ENCODE measurements at regions not wholly inside any gene's neighbourhood (a gene's known extent, or its start where the extent isn't known, plus 50 kb on each side); places are given as distances from the start of the nearest gene placed in this dataset.

GRCh38 chr10:50999163-50999562 lies 75.1 kb upstream of the PRKG1 start:
- H3K4me3 ChIP-seq (ENCODE audit: low read depth, low read length), result no peak overlapping the region
- TF ChIP-seq, protein P1, sequence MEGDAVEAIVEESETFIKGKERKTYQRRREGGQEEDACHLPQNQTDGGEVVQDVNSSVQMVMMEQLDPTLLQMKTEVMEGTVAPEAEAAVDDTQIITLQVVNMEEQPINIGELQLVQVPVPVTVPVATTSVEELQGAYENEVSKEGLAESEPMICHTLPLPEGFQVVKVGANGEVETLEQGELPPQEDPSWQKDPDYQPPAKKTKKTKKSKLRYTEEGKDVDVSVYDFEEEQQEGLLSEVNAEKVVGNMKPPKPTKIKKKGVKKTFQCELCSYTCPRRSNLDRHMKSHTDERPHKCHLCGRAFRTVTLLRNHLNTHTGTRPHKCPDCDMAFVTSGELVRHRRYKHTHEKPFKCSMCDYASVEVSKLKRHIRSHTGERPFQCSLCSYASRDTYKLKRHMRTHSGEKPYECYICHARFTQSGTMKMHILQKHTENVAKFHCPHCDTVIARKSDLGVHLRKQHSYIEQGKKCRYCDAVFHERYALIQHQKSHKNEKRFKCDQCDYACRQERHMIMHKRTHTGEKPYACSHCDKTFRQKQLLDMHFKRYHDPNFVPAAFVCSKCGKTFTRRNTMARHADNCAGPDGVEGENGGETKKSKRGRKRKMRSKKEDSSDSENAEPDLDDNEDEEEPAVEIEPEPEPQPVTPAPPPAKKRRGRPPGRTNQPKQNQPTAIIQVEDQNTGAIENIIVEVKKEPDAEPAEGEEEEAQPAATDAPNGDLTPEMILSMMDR (IDR thresholded peaks at IDR 0.05; ENCODE audit: low read depth, low read length), result no peak

GRCh38 chr10:51000164-51000563 lies 74.1 kb upstream of the PRKG1 start:
- TF ChIP-seq, protein P1 (IDR thresholded peaks at IDR 0.05; ENCODE audit: low read depth, low read length), result no peak
- no peak overlapping the region; the same call in 1 of the 2 replicates for H3K4me3 ChIP-seq (ENCODE audit: low read depth, low read length)

GRCh38 chr10:51000976-51001375 lies 73.3 kb upstream of the PRKG1 start:
- H3K4me3 ChIP-seq (ENCODE audit: low read depth, low read length), result peak overlapping the region; percentile 3; the same call in 1 of the 2 replicates
- TF ChIP-seq, protein P1 (IDR thresholded peaks at IDR 0.05; ENCODE audit: low read depth, low read length), result no peak

DNA sequence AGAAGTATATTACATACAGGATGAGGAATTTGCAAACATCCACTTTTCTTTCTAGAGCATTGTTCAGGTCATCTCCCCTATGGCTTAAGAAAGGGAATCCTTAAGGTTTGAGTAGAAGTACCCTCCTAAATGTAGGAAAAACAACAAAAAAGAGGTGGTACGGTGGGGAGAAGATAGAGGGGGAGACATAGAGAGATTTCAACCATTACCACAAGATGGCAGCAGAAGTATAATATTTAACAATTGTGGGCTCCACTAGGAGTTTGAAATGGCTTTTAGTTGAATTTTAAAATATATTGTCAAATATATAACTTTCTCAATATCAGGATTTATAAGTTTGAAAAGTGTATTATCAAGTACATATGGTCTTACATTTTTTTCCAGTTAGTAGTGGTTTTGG lies 72.7 kb upstream of the PRKG1 start:
- H3K4me3 ChIP-seq (ENCODE audit: low read depth, low read length), result no peak overlapping the region
- TF ChIP-seq, protein P1 (IDR thresholded peaks at IDR 0.05; ENCODE audit: low read depth, low read length), result peak; percentile 22; the same call in 1 of the 2 replicates

GRCh38 chr10:51002469-51002868 lies 71.8 kb upstream of the PRKG1 start:
- no peak overlapping the region for H3K4me3 ChIP-seq (ENCODE audit: low read depth, low read length)
- TF ChIP-seq, protein P1 (IDR thresholded peaks at IDR 0.05; ENCODE audit: low read depth, low read length), result no peak

- no peak overlapping the region for H3K4me3 ChIP-seq (ENCODE audit: low read depth, low read length)
- TF ChIP-seq, protein P1 (IDR thresholded peaks at IDR 0.05; ENCODE audit: low read depth, low read length), result no peak
Measured at GRCh38 chr10:51004776-51005175, 69.5 kb upstream of the PRKG1 start.

DNA sequence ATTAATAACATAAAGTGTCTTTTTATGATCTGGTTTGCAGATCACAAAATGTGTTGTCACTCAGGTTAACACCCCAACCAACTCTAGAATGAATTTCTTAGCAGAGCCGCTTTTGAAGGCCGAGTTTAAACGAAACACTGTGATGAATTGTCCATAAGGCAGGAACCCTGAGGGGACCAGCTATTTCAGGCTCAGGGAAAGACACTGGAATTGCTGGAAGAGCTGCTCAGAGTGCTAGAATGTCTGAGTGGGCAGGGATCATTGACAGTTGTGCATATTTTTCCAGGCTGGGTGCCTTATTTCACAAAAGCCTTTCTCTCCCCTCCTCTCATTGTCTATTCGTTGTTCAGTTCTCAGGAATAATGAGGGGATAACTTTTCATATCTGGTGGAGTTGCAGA lies 68.7 kb upstream of the PRKG1 start:
- no peak overlapping the region for H3K4me3 ChIP-seq (ENCODE audit: low read depth, low read length)
- TF ChIP-seq, protein P1 (IDR thresholded peaks at IDR 0.05; ENCODE audit: low read depth, low read length), result no peak

All from WI38 (cell line).